Nephron (organoid): ENCODE measurements at regions not wholly inside any gene's neighbourhood (a gene's known extent, or its start where the extent isn't known, plus 50 kb on each side); places are given as distances from the start of the nearest gene placed in this dataset.

Source experiments
- H3K27ac Mint-ChIP-seq, 3 experiments: 2 replicates each; pipeline ENCODE4 v1.8.0; 2020; ENCODE audit warnings: mixed read lengths in 3 of 3, mild to moderate bottlenecking in 2 of 3, moderate library complexity in 1 of 3
- H3K27me3 Mint-ChIP-seq: 2 replicates; pipeline ENCODE4 v1.8.0; 2021; ENCODE audit warnings: low read depth, mild to moderate bottlenecking, moderate library complexity, mixed read lengths
- H3K36me3 Mint-ChIP-seq: 2 replicates; pipeline ENCODE4 v1.8.0; 2020; ENCODE audit warnings: low read depth, mixed read lengths
- H3K4me1 Mint-ChIP-seq: 2 replicates; pipeline ENCODE4 v1.8.0; 2020; ENCODE audit warnings: mixed read lengths
- H3K4me3 Mint-ChIP-seq, 3 experiments: 2 replicates each; pipeline ENCODE4 v1.8.0; 2020; ENCODE audit warnings: mild to moderate bottlenecking in 3 of 3, mixed read lengths in 3 of 3, moderate library complexity in 2 of 3
- H3K9me3 Mint-ChIP-seq: 2 replicates; pipeline ENCODE4 v1.8.0; 2020; ENCODE audit warnings: mixed read lengths
- CTCF ChIP-seq, 3 experiments: fragments of 200-600 bp; sonication (generic); IDR thresholded peaks; one replicate each; pipeline ENCODE4 v1.5.0; 2021; ENCODE audit warnings: antibody characterized with exemption in 3 of 3; ENCODE audit not compliant: unreplicated experiment in 3 of 3

GRCh38 chr14:97924922-97925613 lies 1127.9 kb downstream of the VRK1 start:
- Mint-ChIP-seq H3K4me3 (no peak overlapping the region), H3K27me3 (peaks cover 16% of the 10 kb centered on the region), H3K4me1 (no peaks in the 10 kb centered on the region), H3K27ac (no peak overlapping the region), H3K36me3 (no peaks in the 10 kb centered on the region), H3K9me3 (no peaks in the 10 kb centered on the region)
- no peak for TF ChIP-seq CTCF (IDR thresholded peaks at IDR 0.05; ENCODE audit: unreplicated experiment in 3 of 3)

GRCh38 chr14:97930166-97930565 lies 1133.0 kb downstream of the VRK1 start:
- H3K4me3 Mint-ChIP-seq, result no peak overlapping the region
- H3K9me3 Mint-ChIP-seq, result peaks cover 2% of the 10 kb centered on the region
- H3K27ac Mint-ChIP-seq, result no peak overlapping the region
- H3K36me3 Mint-ChIP-seq, result no peaks in the 10 kb centered on the region
- no peak for TF ChIP-seq CTCF (IDR thresholded peaks at IDR 0.05; ENCODE audit: unreplicated experiment in 3 of 3)
- peaks cover 5% of the 10 kb centered on the region for H3K4me1 Mint-ChIP-seq
- peaks cover 8% of the 10 kb centered on the region for H3K27me3 Mint-ChIP-seq

- peaks cover 2% of the 10 kb centered on the region for H3K9me3 Mint-ChIP-seq
- TF ChIP-seq CTCF (IDR thresholded peaks at IDR 0.05; ENCODE audit: unreplicated experiment in 3 of 3), result no peak
- peaks cover 4% of the 10 kb centered on the region for H3K27me3 Mint-ChIP-seq
Measured at GRCh38 chr14:97931273-97931672, 1134.1 kb downstream of the VRK1 start.

GRCh38 chr14:97942921-97943320 lies 1145.7 kb downstream of the VRK1 start:
- Mint-ChIP-seq H3K27me3 (peaks cover 4% of the 10 kb centered on the region), H3K4me1 (no peaks in the 10 kb centered on the region), H3K36me3 (no peaks in the 10 kb centered on the region), H3K27ac (no peak overlapping the region), H3K4me3 (no peak overlapping the region), H3K9me3 (peaks cover 5% of the 10 kb centered on the region)
- TF ChIP-seq CTCF (IDR thresholded peaks at IDR 0.05; ENCODE audit: unreplicated experiment in 3 of 3), result no peak

More at GRCh38 chr14:97931273-97931672, 1134.1 kb downstream of the VRK1 start:
- no peak overlapping the region for H3K27ac Mint-ChIP-seq
- H3K4me1 Mint-ChIP-seq, result peaks cover 5% of the 10 kb centered on the region
- H3K36me3 Mint-ChIP-seq, result no peaks in the 10 kb centered on the region
- no peak overlapping the region for H3K4me3 Mint-ChIP-seq

GRCh38 chr14:97943619-97944018 lies 1146.4 kb downstream of the VRK1 start:
- Mint-ChIP-seq H3K4me3 (no peak overlapping the region), H3K9me3 (peaks cover 5% of the 10 kb centered on the region), H3K27ac (no peak overlapping the region), H3K4me1 (no peaks in the 10 kb centered on the region), H3K36me3 (no peaks in the 10 kb centered on the region), H3K27me3 (peaks cover 4% of the 10 kb centered on the region)
- no peak for TF ChIP-seq CTCF (IDR thresholded peaks at IDR 0.05; ENCODE audit: unreplicated experiment in 3 of 3)

- no peaks in the 10 kb centered on the region for H3K4me1 Mint-ChIP-seq
- H3K27ac Mint-ChIP-seq, result no peak overlapping the region
- no peaks in the 10 kb centered on the region for H3K36me3 Mint-ChIP-seq
- no peak overlapping the region for H3K4me3 Mint-ChIP-seq
- no peak for TF ChIP-seq CTCF (IDR thresholded peaks at IDR 0.05; ENCODE audit: unreplicated experiment in 3 of 3)
- peaks cover 5% of the 10 kb centered on the region for H3K9me3 Mint-ChIP-seq
- peaks cover 4% of the 10 kb centered on the region for H3K27me3 Mint-ChIP-seq
Measured at GRCh38 chr14:97944380-97944779, 1147.2 kb downstream of the VRK1 start.
